ENCODE measurements at regions not wholly inside any gene's neighbourhood (a gene's known extent, or its start where the extent isn't known, plus 50 kb on each side); places are given as distances from the start of the nearest gene placed in this dataset.

- TF ChIP-seq POLR2AphosphoS5 (IDR thresholded peaks at IDR 0.05) (no peak), CTCF (IDR thresholded peaks at IDR 0.05) (no peak), POLR2A (IDR thresholded peaks at IDR 0.05) (no peak), EP300 (IDR thresholded peaks at IDR 0.05; ENCODE audit: low read depth) (no peak)
- Histone ChIP-seq H3K9me3 (no peaks in the 10 kb centered on the region), H3K27ac (peak overlapping the region in 1 of 4 donors; percentile 14), H3K4me1 (no peaks in the 10 kb centered on the region), H3K4me3 (no peak overlapping the region), H3K27me3 (no peaks in the 10 kb centered on the region), H3K36me3 (no peaks in the 10 kb centered on the region)
- DNase-seq = peak; percentile 11
- WGBS, 2 donors (ENCODE audit: low coverage in 1 of 2) = 44 to 62% methylated on average over 3 to 4 of the region's 4 CpGs
- intact Hi-C loops (cut with DNase I; ENCODE audit: low total_unique reads) = loop anchor here (1.0 kb wide), 1 partner anchor 46 kb away; no protein-coding TSS in a partner anchor
- in situ Hi-C loops (cut with MboI; ENCODE audit: low pct_ligation_motif_present in 1 of 4, low pct_unique_long_range_greater_than_20kb in 1 of 4, low sequenced_read_pairs in 3 of 4) = no loop called here
Measured at GRCh38 chr22:34129691-34130486, 209.6 kb upstream of the LARGE1 start.

GRCh38 chr22:34135749-34136148, 215.5 kb upstream of the LARGE1 start:
- Histone ChIP-seq H3K4me3 (no peak overlapping the region), H3K36me3 (no peaks in the 10 kb centered on the region), H3K9me3 (no peaks in the 10 kb centered on the region), H3K27me3 (no peaks in the 10 kb centered on the region), H3K4me1 (no peaks in the 10 kb centered on the region), H3K27ac (no peak overlapping the region)
- TF ChIP-seq POLR2A (IDR thresholded peaks at IDR 0.05) = no peak
- DNase-seq = no peak
- in situ Hi-C loops (cut with MboI; ENCODE audit: low pct_ligation_motif_present in 1 of 4, low pct_unique_long_range_greater_than_20kb in 1 of 4, low sequenced_read_pairs in 3 of 4) (no loop called here), intact Hi-C loops (cut with DNase I; ENCODE audit: low total_unique reads) (no loop called here)
- WGBS, 2 donors (ENCODE audit: low coverage in 1 of 2) = 65 to 88% methylated on average over 6 to 7 of the region's 7 CpGs

GRCh38 chr22:34150023-34150422, 229.7 kb upstream of the LARGE1 start:
- TF ChIP-seq CTCF (IDR thresholded peaks at IDR 0.05) = no peak
- no peak for TF ChIP-seq POLR2AphosphoS5 (IDR thresholded peaks at IDR 0.05)
- no peak for TF ChIP-seq EP300 (IDR thresholded peaks at IDR 0.05; ENCODE audit: low read depth)
- TF ChIP-seq POLR2A (IDR thresholded peaks at IDR 0.05) = no peak
- H3K9me3 ChIP-seq = peaks cover 7 to 9% of the 10 kb centered on the region in 2 donors
- H3K4me1 ChIP-seq = no peaks in the 10 kb centered on the region
- H3K27me3 ChIP-seq = no peaks in the 10 kb centered on the region
- no peak overlapping the region for H3K4me3 ChIP-seq
- in situ Hi-C loops (cut with MboI; ENCODE audit: low pct_ligation_motif_present in 1 of 4, low pct_unique_long_range_greater_than_20kb in 1 of 4, low sequenced_read_pairs in 3 of 4) = no loop called here
- intact Hi-C loops (cut with DNase I; ENCODE audit: low total_unique reads) = no loop called here
- H3K27ac ChIP-seq = no peak overlapping the region
- DNase-seq = no peak
- H3K36me3 ChIP-seq = no peaks in the 10 kb centered on the region

GRCh38 chr22:34159491-34159890, 239.2 kb upstream of the LARGE1 start:
- Histone ChIP-seq H3K27ac (no peak overlapping the region), H3K27me3 (peaks cover 6% of the 10 kb centered on the region), H3K4me1 (no peaks in the 10 kb centered on the region), H3K36me3 (no peaks in the 10 kb centered on the region), H3K9me3 (no peaks in the 10 kb centered on the region), H3K4me3 (no peak overlapping the region)
- in situ Hi-C loops (cut with MboI; ENCODE audit: low pct_ligation_motif_present in 1 of 4, low pct_unique_long_range_greater_than_20kb in 1 of 4, low sequenced_read_pairs in 3 of 4) (no loop called here), intact Hi-C loops (cut with DNase I; ENCODE audit: low total_unique reads) (no loop called here)
- 88 to 91% methylated on average over 6 to 8 of the region's 8 CpGs for WGBS, 2 donors (ENCODE audit: low coverage in 1 of 2)
- TF ChIP-seq EP300 (IDR thresholded peaks at IDR 0.05; ENCODE audit: low read depth) (no peak), POLR2A (IDR thresholded peaks at IDR 0.05) (no peak), CTCF (IDR thresholded peaks at IDR 0.05) (no peak), POLR2AphosphoS5 (IDR thresholded peaks at IDR 0.05) (no peak)
- no peak for DNase-seq
